Kidney epithelial cell (primary cell): ENCODE measurements at regions not wholly inside any gene's neighbourhood (a gene's known extent, or its start where the extent isn't known, plus 50 kb on each side); places are given as distances from the start of the nearest gene placed in this dataset.

Experiments used
- DNase-seq: peaks from one replicate; pipeline ENCODE4 v3.0.0-alpha.2; 2010; ENCODE audit warnings: low read depth
- H3K27me3 ChIP-seq: 2 replicates; pipeline ENCODE4 v1.6.0; 2011; ENCODE audit warnings: low read length; ENCODE audit not compliant: control insufficient read depth, insufficient read depth
- H3K36me3 ChIP-seq: 2 replicates; pipeline ENCODE4 v1.5.1; 2011; ENCODE audit warnings: low read length; ENCODE audit not compliant: control insufficient read depth, insufficient read depth
- H3K4me3 ChIP-seq: 2 replicates; pipeline ENCODE4 v1.5.1; 2011; ENCODE audit warnings: low read depth, mild to moderate bottlenecking, control low read depth, low read length
- TF ChIP-seq, protein P1 (sequence below): IDR thresholded peaks from 2 replicates; pipeline ENCODE4 v1.5.1; 2011; ENCODE audit warnings: mild to moderate bottlenecking, moderate library complexity, low read length, control low read depth, inconsistent platforms; ENCODE audit not compliant: insufficient read depth, poor library complexity, severe bottlenecking

DNA sequence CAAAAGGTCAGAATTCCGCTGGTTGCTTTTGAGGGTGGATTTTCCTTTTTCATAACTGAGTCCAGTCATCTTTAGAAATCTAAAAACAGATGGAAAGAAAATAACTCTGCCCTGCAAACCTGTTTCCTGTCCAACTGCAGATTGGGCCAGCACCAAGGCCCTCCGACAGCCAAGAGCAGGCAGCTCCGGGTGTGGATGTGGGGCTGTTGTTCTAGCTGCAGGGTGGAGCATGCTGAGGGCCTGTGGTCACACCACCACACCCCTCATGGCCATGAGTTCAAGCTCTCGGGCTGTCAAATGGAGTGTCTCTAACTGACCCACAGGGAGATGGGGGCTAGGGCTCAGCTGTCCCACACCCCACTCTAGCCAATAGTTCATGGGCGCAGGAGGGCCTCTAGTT, 69.3 kb upstream of the BZW1 start:
- H3K27me3 ChIP-seq = no peaks in the 10 kb centered on the region
- TF ChIP-seq, protein P1, sequence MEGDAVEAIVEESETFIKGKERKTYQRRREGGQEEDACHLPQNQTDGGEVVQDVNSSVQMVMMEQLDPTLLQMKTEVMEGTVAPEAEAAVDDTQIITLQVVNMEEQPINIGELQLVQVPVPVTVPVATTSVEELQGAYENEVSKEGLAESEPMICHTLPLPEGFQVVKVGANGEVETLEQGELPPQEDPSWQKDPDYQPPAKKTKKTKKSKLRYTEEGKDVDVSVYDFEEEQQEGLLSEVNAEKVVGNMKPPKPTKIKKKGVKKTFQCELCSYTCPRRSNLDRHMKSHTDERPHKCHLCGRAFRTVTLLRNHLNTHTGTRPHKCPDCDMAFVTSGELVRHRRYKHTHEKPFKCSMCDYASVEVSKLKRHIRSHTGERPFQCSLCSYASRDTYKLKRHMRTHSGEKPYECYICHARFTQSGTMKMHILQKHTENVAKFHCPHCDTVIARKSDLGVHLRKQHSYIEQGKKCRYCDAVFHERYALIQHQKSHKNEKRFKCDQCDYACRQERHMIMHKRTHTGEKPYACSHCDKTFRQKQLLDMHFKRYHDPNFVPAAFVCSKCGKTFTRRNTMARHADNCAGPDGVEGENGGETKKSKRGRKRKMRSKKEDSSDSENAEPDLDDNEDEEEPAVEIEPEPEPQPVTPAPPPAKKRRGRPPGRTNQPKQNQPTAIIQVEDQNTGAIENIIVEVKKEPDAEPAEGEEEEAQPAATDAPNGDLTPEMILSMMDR = no peak
- no peak for DNase-seq
- H3K4me3 ChIP-seq = no peak overlapping the region
- H3K36me3 ChIP-seq = no peaks in the 10 kb centered on the region

DNA sequence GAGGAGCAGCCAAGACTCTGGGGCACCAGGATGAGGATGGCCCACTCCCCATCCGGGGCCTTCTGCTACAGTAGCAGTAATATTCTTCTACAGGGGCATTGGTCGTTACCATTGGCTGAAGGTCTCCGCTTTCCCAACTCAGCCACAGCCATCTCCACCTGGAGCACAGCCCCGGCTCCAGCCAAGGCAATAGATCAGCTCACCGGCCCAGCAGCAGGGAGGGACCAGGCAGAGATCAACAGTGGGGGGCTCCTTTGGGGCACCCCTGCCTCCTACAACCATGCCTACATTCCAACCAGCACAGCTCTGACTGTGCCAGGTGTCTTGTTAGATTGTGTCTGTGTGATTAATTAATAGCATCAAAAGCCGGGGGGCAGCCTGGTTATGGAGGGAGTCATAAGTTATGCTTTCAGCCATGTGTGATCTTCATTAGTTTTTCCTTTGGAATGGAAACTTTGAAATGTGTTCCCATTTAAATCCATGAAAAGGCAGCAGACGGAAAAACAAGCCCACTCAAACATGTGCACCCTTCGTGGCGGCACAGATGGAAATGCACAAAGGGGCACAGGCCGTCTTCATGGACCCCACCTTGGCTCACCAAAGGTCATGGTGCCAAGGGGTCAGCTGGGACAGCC, 68.6 kb upstream of the BZW1 start:
- H3K27me3 ChIP-seq = no peaks in the 10 kb centered on the region
- TF ChIP-seq, protein P1 = no peak

DNA sequence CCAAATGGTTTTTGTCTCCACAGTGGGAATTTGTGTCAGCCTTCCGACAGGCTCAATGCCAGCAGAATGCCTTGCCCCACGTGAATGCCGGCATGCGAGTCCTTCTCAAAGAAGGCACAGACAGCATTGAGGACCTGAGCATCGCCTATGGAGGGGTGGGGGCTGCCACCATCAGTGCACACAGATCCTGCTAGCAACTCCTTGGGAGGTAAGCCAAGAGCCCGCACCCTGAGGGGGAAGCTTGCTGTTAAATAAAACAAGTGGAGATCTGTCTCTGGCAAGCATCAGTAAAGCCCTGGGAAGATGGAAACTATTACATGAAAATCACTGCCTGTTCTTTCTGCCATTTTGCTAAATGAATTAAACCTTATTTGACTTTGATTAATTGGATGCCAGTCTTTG, 67.5 kb upstream of the BZW1 start:
- H3K4me3 ChIP-seq = no peak overlapping the region
- no peak for DNase-seq
- no peaks in the 10 kb centered on the region for H3K36me3 ChIP-seq

More for the DNA sequence above, 68.6 kb upstream of the BZW1 start:
- DNase-seq = no peak
- Histone ChIP-seq H3K4me3 (no peak overlapping the region), H3K36me3 (no peaks in the 10 kb centered on the region)

DNA sequence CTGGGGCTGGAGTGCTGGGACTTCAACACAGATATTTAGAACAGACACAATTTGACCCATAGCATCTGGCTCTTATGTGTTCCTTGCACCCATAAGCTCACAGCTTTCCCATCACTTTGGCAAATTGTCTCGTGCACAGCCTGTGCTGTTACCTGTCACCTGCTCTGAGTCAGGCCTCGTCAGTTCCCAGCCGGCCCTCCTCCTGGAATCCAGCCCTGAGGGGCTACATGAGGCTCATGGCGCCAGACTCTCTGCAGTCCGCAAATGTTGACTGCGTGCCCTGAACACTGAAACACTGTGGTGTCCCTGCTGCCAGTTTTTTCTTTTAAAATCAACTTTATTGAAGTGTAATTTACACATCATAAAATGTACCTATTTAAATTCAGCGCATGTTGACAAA, 65.4 kb upstream of the BZW1 start:
- Histone ChIP-seq H3K4me3 (no peak overlapping the region), H3K27me3 (no peaks in the 10 kb centered on the region), H3K36me3 (no peaks in the 10 kb centered on the region)
- no peak for DNase-seq
- TF ChIP-seq, protein P1 = no peak

More for the DNA sequence above, 67.5 kb upstream of the BZW1 start:
- TF ChIP-seq, protein P1 = no peak
- H3K27me3 ChIP-seq = no peaks in the 10 kb centered on the region

- TF ChIP-seq, protein P1 = no peak
- H3K36me3 ChIP-seq = no peaks in the 10 kb centered on the region
- DNase-seq = peak; percentile 81
- H3K4me3 ChIP-seq = no peak overlapping the region
- no peaks in the 10 kb centered on the region for H3K27me3 ChIP-seq
Measured at GRCh38 chr2:200747668-200748618, 63.8 kb upstream of the BZW1 start.
